Heart right ventricle (tissue), 16 donors: ENCODE measurements at regions not wholly inside any gene's neighbourhood (a gene's known extent, or its start where the extent isn't known, plus 50 kb on each side); places are given as distances from the start of the nearest gene placed in this dataset.

Source experiments
- ATAC-seq, 8 donors: fragments of 200-7000 bp; cut with Tn5 transposase; one replicate each; pipeline ENCODE4 v1.9.1; 2020; ENCODE audit warnings: mild to moderate bottlenecking in 8 of 8, moderate library complexity in 8 of 8, moderate number of reproducible peaks in 1 of 8
- DNase-seq, 2 donors: peaks; one replicate each; pipeline ENCODE4 v3.0.0-alpha.2; 2020
- H3K27ac ChIP-seq, 10 donors: fragments of 200-600 bp; sonication (generic) in 2 of 10; one replicate each; pipeline versions ENCODE4 v1.5.0 to v1.8.0; 2020 to 2022; ENCODE audit warnings: mild to moderate bottlenecking in 3 of 10
- H3K27me3 ChIP-seq, 7 donors: fragments of 200-600 bp; one replicate each; pipeline ENCODE4 v1.8.0; 2021 to 2022; ENCODE audit warnings: mild to moderate bottlenecking in 2 of 7
- H3K36me3 ChIP-seq, 9 donors: fragments of 200-600 bp; sonication (generic) in 1 of 9; one replicate each; pipeline versions ENCODE4 v1.5.0 to v1.8.0; 2020 to 2022; ENCODE audit warnings: mild to moderate bottlenecking in 2 of 9
- H3K4me1 ChIP-seq, 9 donors: fragments of 200-600 bp; sonication (generic) in 1 of 9; one replicate each; pipeline versions ENCODE4 v1.5.0 to v1.8.0; 2020 to 2022; ENCODE audit warnings: mild to moderate bottlenecking in 4 of 9
- H3K4me3 ChIP-seq, 10 donors: fragments of 200-600 bp; sonication (generic) in 2 of 10; one replicate each; pipeline versions ENCODE4 v1.5.0 to v1.8.0; 2020 to 2022; ENCODE audit warnings: mild to moderate bottlenecking in 7 of 10, moderate library complexity in 2 of 10
- H3K9me3 ChIP-seq, 11 donors: fragments of 200-600 bp in 10 of 11; sonication (generic) in 2 of 11; one replicate each; pipeline versions ENCODE4 v1.5.0 to v1.8.0; 2013 to 2022; ENCODE audit warnings: mild to moderate bottlenecking in 2 of 11, control low read depth in 1 of 11, moderate library complexity in 1 of 11
- CTCF ChIP-seq, 9 donors: fragments of 200-600 bp; sonication (generic) in 2 of 9; IDR thresholded peaks; one replicate each; pipeline versions ENCODE4 v1.5.0 to v1.8.0; 2021 to 2022; ENCODE audit warnings: antibody characterized with exemption in 9 of 9, mild to moderate bottlenecking in 5 of 9, moderate library complexity in 1 of 9
- WGBS, 2 donors: extraction: QIAGEN DNeasy Blood & Tissue Kit; methylation state at CpG; one replicate each; pipeline ENCODE4 v1.1.7; 2013; ENCODE audit warnings: inconsistent platforms in 1 of 2; 5-methylcytosine and 5-hydroxymethylcytosine counted together
- intact Hi-C, 10 donors: fragments of 100-400 bp; cut with DNase I; formaldehyde crosslinking; loops; one replicate each; pipeline versions ENCODE4 v1.11.1 to v1.14.2; 2022
- donor health status: Arrhythmogenic right ventricular cardiomyopathy.
- donor health status: ischemic (EF 13 %, LVEDD 7.1; RV severe dilation, severe dysfunction).
- donor health status: healthy with polysubstance abuse.
- donor health status: DM: no; HTN: yes; CAD: no.
- donor health status: DM: no; HTN: no; CAD: no.
- donor health status: ischemic (EF 25% LVEDD 6.9; RV normal size, moderate dysfunction).
- donor health status: ischemic (EF 25% LVEDD 5.7; RV mildly dilated, moderate dysfunction).
- donor health status: healthy.
- donor health status: DM: yes; HTN: yes; CAD: no.
- donor health status: Ischemic cardiomyopathy.
- donor health status: ischemic (EF 35%, LVEDD 5.7; RV mildly dilated, moderate dysfunction).
- donor health status: nonischemic (EF 11% LVEDD 7.7; RV severe dilation, severe dysfunction).
- donor health status: DM: yes; HTN: yes; CAD: no.
- donor health status: PGD.
- donor health status: ischemic (EF 29% LVEDD 5.4; RV normal size, mild dysfunction).
- donor health status: nonischemic (EF 23%, LVEDD 6.1; RV moderate dilation, normal function).

DNA sequence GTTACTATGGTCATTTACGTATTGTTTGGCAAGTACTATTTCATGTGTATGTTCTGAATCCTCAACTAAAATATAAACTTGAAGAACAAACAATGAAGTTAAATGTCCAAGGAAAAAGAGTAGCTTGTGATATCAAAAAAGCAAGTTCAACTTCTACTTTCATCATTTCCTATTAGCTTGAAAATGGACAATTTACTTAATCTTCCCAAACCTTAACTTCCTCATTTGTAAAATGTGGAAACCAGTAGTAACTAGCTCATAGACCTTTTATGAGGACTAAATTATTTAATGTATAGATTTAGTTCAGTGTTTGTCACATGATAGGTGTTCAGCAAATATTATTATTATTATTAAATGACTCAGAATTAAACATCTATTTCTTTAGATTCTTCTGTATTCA is 276.8 kb upstream of the TET2 start:
- TF ChIP-seq CTCF (IDR thresholded peaks at IDR 0.05), result no peak
- H3K4me1 ChIP-seq, result peaks cover 0 to 3% (median 0%) of the 10 kb centered on the region in 9 donors
- no peak for DNase-seq
- no peak overlapping the region for H3K27ac ChIP-seq
- WGBS, 2 donors, result 83 to 92% methylated on average over 1 of the region's 1 CpG
- intact Hi-C loops, result loop anchor here in 4 of 10 donors (10.0 kb wide), 2 partner anchors 805 to 875 kb away; no protein-coding TSS in a partner anchor
- no peak overlapping the region for H3K4me3 ChIP-seq
- H3K36me3 ChIP-seq, result no peaks in the 10 kb centered on the region
- no peaks in the 10 kb centered on the region for H3K9me3 ChIP-seq
- no peaks in the 10 kb centered on the region for H3K27me3 ChIP-seq
- ATAC-seq, result no peak

GRCh38 chr4:104870495-104871233 is 276.0 kb upstream of the TET2 start:
- Histone ChIP-seq H3K4me3 (no peak overlapping the region), H3K36me3 (no peaks in the 10 kb centered on the region), H3K27ac (no peak overlapping the region), H3K27me3 (no peaks in the 10 kb centered on the region), H3K4me1 (peaks cover 0 to 3% (median 0%) of the 10 kb centered on the region in 9 donors), H3K9me3 (no peaks in the 10 kb centered on the region)
- ATAC-seq (no peak), DNase-seq (no peak)
- WGBS, 2 donors, result 70 to 77% methylated on average over 2 of the region's 2 CpGs
- intact Hi-C loops, result no loop called here
- no peak for TF ChIP-seq CTCF (IDR thresholded peaks at IDR 0.05)

GRCh38 chr4:104878936-104879335 is 267.7 kb upstream of the TET2 start:
- TF ChIP-seq CTCF (IDR thresholded peaks at IDR 0.05), result no peak
- DNase-seq (no peak), ATAC-seq (no peak)
- H3K4me1 ChIP-seq, result no peaks in the 10 kb centered on the region
- no peak overlapping the region for H3K4me3 ChIP-seq
- H3K36me3 ChIP-seq, result no peaks in the 10 kb centered on the region
- no peaks in the 10 kb centered on the region for H3K9me3 ChIP-seq
- H3K27ac ChIP-seq, result no peak overlapping the region
- intact Hi-C loops, result no loop called here
- H3K27me3 ChIP-seq, result no peaks in the 10 kb centered on the region

GRCh38 chr4:104879367-104879766 is 267.3 kb upstream of the TET2 start:
- DNase-seq, result no peak
- Histone ChIP-seq H3K4me1 (no peaks in the 10 kb centered on the region), H3K27ac (no peak overlapping the region), H3K9me3 (no peaks in the 10 kb centered on the region), H3K36me3 (no peaks in the 10 kb centered on the region), H3K27me3 (no peaks in the 10 kb centered on the region), H3K4me3 (no peak overlapping the region)
- intact Hi-C loops, result no loop called here
- ATAC-seq, result no peak
- WGBS, 2 donors, result 65 to 68% methylated on average over 4 of the region's 4 CpGs
- TF ChIP-seq CTCF (IDR thresholded peaks at IDR 0.05), result no peak
